ENCODE measurements at regions not wholly inside any gene's neighbourhood (a gene's known extent, or its start where the extent isn't known, plus 50 kb on each side); places are given as distances from the start of the nearest gene placed in this dataset.

- TF ChIP-seq, protein P1, sequence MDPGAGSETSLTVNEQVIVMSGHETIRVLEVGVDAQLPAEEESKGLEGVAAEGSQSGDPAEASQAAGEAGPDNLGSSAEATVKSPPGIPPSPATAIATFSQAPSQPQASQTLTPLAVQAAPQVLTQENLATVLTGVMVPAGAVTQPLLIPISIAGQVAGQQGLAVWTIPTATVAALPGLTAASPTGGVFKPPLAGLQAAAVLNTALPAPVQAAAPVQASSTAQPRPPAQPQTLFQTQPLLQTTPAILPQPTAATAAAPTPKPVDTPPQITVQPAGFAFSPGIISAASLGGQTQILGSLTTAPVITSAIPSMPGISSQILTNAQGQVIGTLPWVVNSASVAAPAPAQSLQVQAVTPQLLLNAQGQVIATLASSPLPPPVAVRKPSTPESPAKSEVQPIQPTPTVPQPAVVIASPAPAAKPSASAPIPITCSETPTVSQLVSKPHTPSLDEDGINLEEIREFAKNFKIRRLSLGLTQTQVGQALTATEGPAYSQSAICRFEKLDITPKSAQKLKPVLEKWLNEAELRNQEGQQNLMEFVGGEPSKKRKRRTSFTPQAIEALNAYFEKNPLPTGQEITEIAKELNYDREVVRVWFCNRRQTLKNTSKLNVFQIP (CRISPR knock-in tag; IDR thresholded peaks at IDR 0.05; ENCODE audit: borderline replicate concordance, low read depth) = no peak
- no peak for TF ChIP-seq ZNF70 (CRISPR knock-in tag; IDR thresholded peaks at IDR 0.05)
- TF ChIP-seq, protein P2, sequence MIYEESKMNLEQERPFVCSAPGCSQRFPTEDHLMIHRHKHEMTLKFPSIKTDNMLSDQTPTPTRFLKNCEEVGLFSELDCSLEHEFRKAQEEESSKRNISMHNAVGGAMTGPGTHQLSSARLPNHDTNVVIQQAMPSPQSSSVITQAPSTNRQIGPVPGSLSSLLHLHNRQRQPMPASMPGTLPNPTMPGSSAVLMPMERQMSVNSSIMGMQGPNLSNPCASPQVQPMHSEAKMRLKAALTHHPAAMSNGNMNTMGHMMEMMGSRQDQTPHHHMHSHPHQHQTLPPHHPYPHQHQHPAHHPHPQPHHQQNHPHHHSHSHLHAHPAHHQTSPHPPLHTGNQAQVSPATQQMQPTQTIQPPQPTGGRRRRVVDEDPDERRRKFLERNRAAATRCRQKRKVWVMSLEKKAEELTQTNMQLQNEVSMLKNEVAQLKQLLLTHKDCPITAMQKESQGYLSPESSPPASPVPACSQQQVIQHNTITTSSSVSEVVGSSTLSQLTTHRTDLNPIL (CRISPR knock-in tag; IDR thresholded peaks at IDR 0.05; ENCODE audit: low read depth) = no peak
- TF ChIP-seq, protein P3, sequence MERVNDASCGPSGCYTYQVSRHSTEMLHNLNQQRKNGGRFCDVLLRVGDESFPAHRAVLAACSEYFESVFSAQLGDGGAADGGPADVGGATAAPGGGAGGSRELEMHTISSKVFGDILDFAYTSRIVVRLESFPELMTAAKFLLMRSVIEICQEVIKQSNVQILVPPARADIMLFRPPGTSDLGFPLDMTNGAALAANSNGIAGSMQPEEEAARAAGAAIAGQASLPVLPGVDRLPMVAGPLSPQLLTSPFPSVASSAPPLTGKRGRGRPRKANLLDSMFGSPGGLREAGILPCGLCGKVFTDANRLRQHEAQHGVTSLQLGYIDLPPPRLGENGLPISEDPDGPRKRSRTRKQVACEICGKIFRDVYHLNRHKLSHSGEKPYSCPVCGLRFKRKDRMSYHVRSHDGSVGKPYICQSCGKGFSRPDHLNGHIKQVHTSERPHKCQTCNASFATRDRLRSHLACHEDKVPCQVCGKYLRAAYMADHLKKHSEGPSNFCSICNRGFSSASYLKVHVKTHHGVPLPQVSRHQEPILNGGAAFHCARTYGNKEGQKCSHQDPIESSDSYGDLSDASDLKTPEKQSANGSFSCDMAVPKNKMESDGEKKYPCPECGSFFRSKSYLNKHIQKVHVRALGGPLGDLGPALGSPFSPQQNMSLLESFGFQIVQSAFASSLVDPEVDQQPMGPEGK (CRISPR knock-in tag; IDR thresholded peaks at IDR 0.05; ENCODE audit: borderline replicate concordance) = no peak
- TF ChIP-seq TCF4 (CRISPR knock-in tag; IDR thresholded peaks at IDR 0.05; ENCODE audit: borderline replicate concordance) = no peak
- TF ChIP-seq ISL1 (CRISPR knock-in tag; IDR thresholded peaks at IDR 0.05) = no peak
- no peak for TF ChIP-seq ARNTL (CRISPR knock-in tag; IDR thresholded peaks at IDR 0.05; ENCODE audit: borderline replicate concordance, low read depth)
- no peak for TF ChIP-seq ZC3H10 (CRISPR knock-in tag; IDR thresholded peaks at IDR 0.05)
- TF ChIP-seq GLIS3 (CRISPR knock-in tag; IDR thresholded peaks at IDR 0.05) = no peak
- TF ChIP-seq TOX (CRISPR knock-in tag; IDR thresholded peaks at IDR 0.05; ENCODE audit: borderline replicate concordance) = no peak
Measured at GRCh38 chr13:46463719-46464118, 76.7 kb upstream of the RUBCNL start.
